ENCODE measurements at regions not wholly inside any gene's neighbourhood (a gene's known extent, or its start where the extent isn't known, plus 50 kb on each side); places are given as distances from the start of the nearest gene placed in this dataset.

- no peak for TF ChIP-seq ZNF274 (IDR thresholded peaks at IDR 0.05; ENCODE audit: low read depth, low read length)
- TF ChIP-seq SUZ12 (IDR thresholded peaks at IDR 0.05; ENCODE audit: extremely low read depth, insufficient read depth, insufficient read length): no peak
These were observed 361.6 kb downstream of the NPR3 start for GRCh38 chr5:33072726-33073125.
